SK-N-SH treated with all-trans-retinoic acid at 6 μM for 48 hours (cell line): ENCODE measurements at regions not wholly inside any gene's neighbourhood (a gene's known extent, or its start where the extent isn't known, plus 50 kb on each side); places are given as distances from the start of the nearest gene placed in this dataset.
"Not testable (repeated sequence)": the region's sequence is repeated elsewhere in the genome, so short reads cannot be mapped to it uniquely, and the experiment has no call there.

ENCODE experiments used
- ATAC-seq: fragments of 200-7000 bp; cut with Tn5 transposase; 3 replicates; pipeline ENCODE4 v1.9.1; 2020; ENCODE audit warnings: mild to moderate bottlenecking, moderate library complexity
- ARNTL ChIP-seq: fragments of 450-650 bp; formaldehyde crosslinking; IDR thresholded peaks from 2 replicates; pipeline ENCODE4 v1.5.0; 2020; ENCODE audit warnings: low read depth, mild to moderate bottlenecking, moderate library complexity, borderline replicate concordance
- CREB5 ChIP-seq: fragments of 250-450 bp; sonication (Bioruptor Pico); IDR thresholded peaks from 2 replicates; pipeline ENCODE4 v1.5.1; 2020; ENCODE audit warnings: low read depth, mild to moderate bottlenecking, moderate library complexity
- CSDC2 ChIP-seq: fragments of 250-450 bp; sonication (Bioruptor Pico); IDR thresholded peaks from 2 replicates; pipeline ENCODE4 v1.5.0; 2020; ENCODE audit warnings: mild to moderate bottlenecking, moderate library complexity
- CSRNP3 ChIP-seq: fragments of 250-450 bp; sonication (Bioruptor Pico); IDR thresholded peaks from 2 replicates; pipeline ENCODE4 v1.5.1; 2021; ENCODE audit warnings: mild to moderate bottlenecking, moderate library complexity
- ESRRG ChIP-seq: fragments of 250-450 bp; sonication (Bioruptor Pico); IDR thresholded peaks from 2 replicates; pipeline ENCODE4 v1.6.1; 2021; ENCODE audit warnings: mild to moderate bottlenecking
- GLIS3 ChIP-seq: fragments of 250-450 bp; sonication (Bioruptor Pico); IDR thresholded peaks from 2 replicates; pipeline ENCODE4 v1.5.0; 2020; ENCODE audit warnings: mild to moderate bottlenecking, moderate library complexity
- ISL1 ChIP-seq: fragments of 250-450 bp; sonication (Bioruptor Pico); IDR thresholded peaks from 2 replicates; pipeline ENCODE4 v2.1.2; 2022; ENCODE audit warnings: mild to moderate bottlenecking, moderate library complexity
- OSR1 ChIP-seq: fragments of 250-450 bp; sonication (Bioruptor Pico); IDR thresholded peaks from 2 replicates; pipeline ENCODE4 v1.8.0; 2022; ENCODE audit warnings: moderate library complexity, mild to moderate bottlenecking, inconsistent platforms
- POU6F1 ChIP-seq: fragments of 250-450 bp; sonication (Bioruptor Pico); IDR thresholded peaks from 2 replicates; pipeline ENCODE4 v1.8.0; 2021; ENCODE audit warnings: low read depth, mild to moderate bottlenecking, moderate library complexity, borderline replicate concordance
- RARB ChIP-seq: fragments of 250-450 bp; sonication (Bioruptor Pico); IDR thresholded peaks from 2 replicates; pipeline ENCODE4 v1.8.0; 2021; ENCODE audit warnings: mild to moderate bottlenecking, moderate library complexity
- SNAI2 ChIP-seq: fragments of 250-450 bp; sonication (Bioruptor Pico); IDR thresholded peaks from 2 replicates; pipeline ENCODE4 v1.5.0; 2020; ENCODE audit warnings: mild to moderate bottlenecking, moderate library complexity
- TCF4 ChIP-seq: fragments of 250-450 bp; sonication (Bioruptor Pico); IDR thresholded peaks from 2 replicates; pipeline ENCODE4 v1.8.0; 2021; ENCODE audit warnings: mild to moderate bottlenecking, moderate library complexity, borderline replicate concordance
- TOX ChIP-seq: fragments of 250-450 bp; sonication (Bioruptor Pico); IDR thresholded peaks from 2 replicates; pipeline ENCODE4 v1.8.0; 2021; ENCODE audit warnings: mild to moderate bottlenecking, moderate library complexity, borderline replicate concordance
- TSHZ2 ChIP-seq: fragments of 250-450 bp; sonication (Bioruptor Pico); IDR thresholded peaks from 2 replicates; pipeline ENCODE4 v1.5.0; 2020; ENCODE audit warnings: mild to moderate bottlenecking, moderate library complexity
- ZFP3 ChIP-seq: fragments of 250-450 bp; sonication (Bioruptor Pico); IDR thresholded peaks from 2 replicates; pipeline ENCODE4 v1.5.0; 2020; ENCODE audit warnings: mild to moderate bottlenecking, moderate library complexity
- ZFP30 ChIP-seq: fragments of 450-650 bp; formaldehyde crosslinking; IDR thresholded peaks from 2 replicates; pipeline ENCODE4 v1.5.0; 2022; ENCODE audit warnings: mild to moderate bottlenecking, moderate library complexity
- ZNF565 ChIP-seq: fragments of 450-650 bp; formaldehyde crosslinking; conservative IDR thresholded peaks from 2 replicates; pipeline ENCODE4 v1.5.0; 2020; ENCODE audit warnings: low read depth, mild to moderate bottlenecking, moderate library complexity
- ZNF70 ChIP-seq: fragments of 450-650 bp; formaldehyde crosslinking; IDR thresholded peaks from 2 replicates; pipeline ENCODE4 v1.5.0; 2020; ENCODE audit warnings: mild to moderate bottlenecking, moderate library complexity
- ZNF8 ChIP-seq: fragments of 450-650 bp; formaldehyde crosslinking; IDR thresholded peaks from 2 replicates; pipeline ENCODE4 v1.5.0; 2020; ENCODE audit warnings: mild to moderate bottlenecking, moderate library complexity

DNA sequence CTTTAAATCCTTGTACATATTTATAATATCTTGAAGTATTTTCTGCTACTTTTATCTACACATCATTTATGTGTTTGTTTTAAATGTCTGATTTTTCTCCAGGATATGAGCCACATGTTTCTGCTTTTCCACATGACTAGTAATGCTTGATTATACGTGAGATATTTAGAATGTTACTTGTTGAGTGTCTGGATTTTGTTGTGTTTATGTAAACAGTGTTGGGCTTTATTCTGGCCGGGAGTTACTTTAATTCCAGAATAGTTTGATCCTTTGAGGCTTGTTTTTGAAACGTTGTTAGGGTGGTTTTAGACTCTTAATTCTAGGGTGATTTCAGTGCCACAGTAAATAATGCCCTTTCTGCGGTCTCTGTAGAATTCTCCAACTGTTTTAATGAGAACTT, 252.9 kb downstream of the BLID start:
- TF ChIP-seq ZFP30 (CRISPR knock-in tag) = no peak
- TF ChIP-seq TSHZ2 (CRISPR knock-in tag) = no peak
- no peak for TF ChIP-seq ISL1 (CRISPR knock-in tag)
- TF ChIP-seq TOX = no peak
- no peak for TF ChIP-seq CSDC2 (CRISPR knock-in tag)
- TF ChIP-seq OSR1 = no peak
- TF ChIP-seq SNAI2 (CRISPR knock-in tag) = no peak
- TF ChIP-seq CSRNP3 (CRISPR knock-in tag) = no peak
- no peak for TF ChIP-seq RARB (CRISPR knock-in tag)
- no peak for TF ChIP-seq ZNF70
- no peak for ATAC-seq

- not testable (repeated sequence) for ATAC-seq
Measured at GRCh38 chr11:121855138-121855537, 260.9 kb downstream of the BLID start.

GRCh38 chr11:121844016-121844415, 272.0 kb downstream of the BLID start:
- TF ChIP-seq POU6F1 (CRISPR knock-in tag) (no peak), TSHZ2 (CRISPR knock-in tag) (no peak), ZFP3 (CRISPR knock-in tag) (no peak), ARNTL (no peak), GLIS3 (CRISPR knock-in tag) (no peak), CSRNP3 (CRISPR knock-in tag) (no peak), OSR1 (no peak), TCF4 (CRISPR knock-in tag) (no peak), ISL1 (CRISPR knock-in tag) (no peak), CSDC2 (CRISPR knock-in tag) (no peak), RARB (CRISPR knock-in tag) (no peak), SNAI2 (CRISPR knock-in tag) (no peak), ZNF8 (CRISPR knock-in tag) (no peak), CREB5 (CRISPR knock-in tag) (no peak), ESRRG (no peak), ZNF70 (no peak), ZNF565 (CRISPR knock-in tag) (no peak)
- ATAC-seq = no peak
